ENCODE measurements at regions not wholly inside any gene's neighbourhood (a gene's known extent, or its start where the extent isn't known, plus 50 kb on each side); places are given as distances from the start of the nearest gene placed in this dataset.

DNA sequence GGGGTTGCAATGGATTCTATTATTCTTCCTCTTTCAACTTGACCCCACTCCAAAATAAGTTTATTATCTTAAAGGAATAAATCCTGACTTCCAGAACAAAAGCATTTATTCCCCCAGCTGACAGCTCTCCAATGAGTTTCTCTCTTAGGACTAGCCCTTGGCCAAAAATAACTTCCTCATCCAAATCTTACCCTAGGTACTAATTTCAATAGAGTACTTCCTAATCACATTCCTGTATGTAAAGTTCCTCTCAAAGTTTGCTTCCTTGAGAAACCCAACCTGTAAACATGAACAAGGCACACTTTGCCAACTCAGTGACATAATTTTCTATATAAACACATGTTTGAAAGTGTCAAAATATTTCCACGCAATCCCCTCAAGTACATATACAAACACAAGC is 671.2 kb upstream of the GALNTL6 start:
- Histone ChIP-seq H3K4me1 (ENCODE audit: control insufficient read depth in 2 of 3, insufficient read depth in 2 of 3, low read depth in 1 of 3, low read length in 3 of 3) (no peaks in the 10 kb centered on the region), H3K9me3 (ENCODE audit: control insufficient read depth in 2 of 3, insufficient read depth in 1 of 3, low read length in 3 of 3) (no peaks in the 10 kb centered on the region), H3K27ac (ENCODE audit: low read depth in 2 of 2, low read length in 2 of 2) (no peak overlapping the region), H3K4me3 (ENCODE audit: low read length in 3 of 3) (no peak overlapping the region), H3K9ac (ENCODE audit: low read length in 3 of 3) (no peak overlapping the region), H3K27me3 (ENCODE audit: control insufficient read depth, insufficient read depth, low read length) (no peaks in the 10 kb centered on the region), H3K36me3 (ENCODE audit: control insufficient read depth in 2 of 3, insufficient read depth in 3 of 3, low read length in 3 of 3) (no peaks in the 10 kb centered on the region)
- intact Hi-C loops (cut with DNase I), result no loop called here
- FAIRE-seq, result no peak
- peak in 1 of 5 donors; percentile 13 for DNase-seq
- TF ChIP-seq CTCF (IDR thresholded peaks at IDR 0.05; ENCODE audit: borderline replicate concordance, extremely low read depth, insufficient read depth), result no peak

GRCh38 chr4:171130256-171130801 is 682.9 kb upstream of the GALNTL6 start:
- TF ChIP-seq CTCF (IDR thresholded peaks at IDR 0.05; ENCODE audit: borderline replicate concordance, extremely low read depth, insufficient read depth), result no peak
- FAIRE-seq (no peak), DNase-seq (peak in 2 of 5 donors; percentile 53 to 65)
- no peak overlapping the region for H3K27ac ChIP-seq (ENCODE audit: low read depth in 2 of 2, low read length in 2 of 2)
- peaks cover 0 to 4% (median 0%) of the 10 kb centered on the region in 3 donors for H3K4me1 ChIP-seq (ENCODE audit: control insufficient read depth in 2 of 3, insufficient read depth in 2 of 3, low read depth in 1 of 3, low read length in 3 of 3)
- H3K9ac ChIP-seq (ENCODE audit: low read length in 3 of 3), result no peak overlapping the region
- H3K4me3 ChIP-seq (ENCODE audit: low read length in 3 of 3), result peak overlapping the region in 2 of 3 donors; percentile 22 to 28
- H3K9me3 ChIP-seq (ENCODE audit: control insufficient read depth in 2 of 3, insufficient read depth in 1 of 3, low read length in 3 of 3), result no peaks in the 10 kb centered on the region
- H3K27me3 ChIP-seq (ENCODE audit: control insufficient read depth, insufficient read depth, low read length), result no peaks in the 10 kb centered on the region
- no peaks in the 10 kb centered on the region for H3K36me3 ChIP-seq (ENCODE audit: control insufficient read depth in 2 of 3, insufficient read depth in 3 of 3, low read length in 3 of 3)
- intact Hi-C loops (cut with DNase I), result no loop called here

DNA sequence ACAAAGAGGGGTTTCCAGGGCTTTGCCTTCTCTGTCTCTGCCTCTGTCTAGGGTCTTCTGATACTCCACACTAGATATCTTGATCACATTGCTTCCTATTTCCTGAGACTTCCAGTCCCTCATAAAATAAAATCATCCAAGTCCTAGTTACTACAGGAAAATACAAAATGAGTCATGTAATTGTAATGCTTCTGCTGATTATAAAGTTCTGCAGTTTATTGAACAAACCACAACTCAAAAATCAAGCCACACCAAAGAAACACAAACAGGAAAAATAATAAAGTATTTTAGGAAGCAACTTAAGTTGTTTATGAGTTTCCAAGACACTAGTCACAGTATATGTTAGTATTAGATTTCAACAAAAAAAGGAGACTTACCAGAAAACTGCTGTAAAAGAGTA is 695.1 kb upstream of the GALNTL6 start:
- no peak overlapping the region for H3K9ac ChIP-seq (ENCODE audit: low read length in 3 of 3)
- FAIRE-seq (no peak), DNase-seq (no peak)
- no peak overlapping the region for H3K4me3 ChIP-seq (ENCODE audit: low read length in 3 of 3)
- H3K4me1 ChIP-seq (ENCODE audit: control insufficient read depth in 2 of 3, insufficient read depth in 2 of 3, low read depth in 1 of 3, low read length in 3 of 3), result no peaks in the 10 kb centered on the region
- peaks cover 0 to 4% (median 3%) of the 10 kb centered on the region in 3 donors for H3K9me3 ChIP-seq (ENCODE audit: control insufficient read depth in 2 of 3, insufficient read depth in 1 of 3, low read length in 3 of 3)
- TF ChIP-seq CTCF (IDR thresholded peaks at IDR 0.05; ENCODE audit: borderline replicate concordance, extremely low read depth, insufficient read depth), result no peak
- no peaks in the 10 kb centered on the region for H3K36me3 ChIP-seq (ENCODE audit: control insufficient read depth in 2 of 3, insufficient read depth in 3 of 3, low read length in 3 of 3)
- H3K27ac ChIP-seq (ENCODE audit: low read depth in 2 of 2, low read length in 2 of 2), result no peak overlapping the region
- intact Hi-C loops (cut with DNase I), result no loop called here
- H3K27me3 ChIP-seq (ENCODE audit: control insufficient read depth, insufficient read depth, low read length), result no peaks in the 10 kb centered on the region

DNA sequence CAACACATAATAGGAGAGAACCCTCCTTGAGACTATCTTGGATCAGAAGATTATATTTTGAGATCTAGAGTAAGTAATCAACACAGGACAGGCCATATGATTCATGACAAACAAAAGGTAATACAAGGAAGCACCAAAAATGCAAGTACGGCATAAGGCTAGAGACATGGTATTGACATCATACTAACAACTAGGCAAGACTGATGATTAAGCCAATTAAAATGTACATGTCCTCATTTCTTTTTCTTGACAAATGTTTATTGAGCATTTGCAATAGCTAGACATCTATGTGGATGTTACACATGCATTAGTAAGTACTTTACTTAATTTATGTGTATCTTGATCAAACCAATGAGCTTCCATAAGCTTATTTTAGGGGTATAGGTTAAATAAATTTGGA is 695.7 kb upstream of the GALNTL6 start:
- Histone ChIP-seq H3K9me3 (ENCODE audit: control insufficient read depth in 2 of 3, insufficient read depth in 1 of 3, low read length in 3 of 3) (peaks cover 0 to 4% (median 3%) of the 10 kb centered on the region in 3 donors), H3K4me1 (ENCODE audit: control insufficient read depth in 2 of 3, insufficient read depth in 2 of 3, low read depth in 1 of 3, low read length in 3 of 3) (no peaks in the 10 kb centered on the region), H3K27me3 (ENCODE audit: control insufficient read depth, insufficient read depth, low read length) (no peaks in the 10 kb centered on the region), H3K9ac (ENCODE audit: low read length in 3 of 3) (no peak overlapping the region), H3K4me3 (ENCODE audit: low read length in 3 of 3) (no peak overlapping the region), H3K27ac (ENCODE audit: low read depth in 2 of 2, low read length in 2 of 2) (no peak overlapping the region), H3K36me3 (ENCODE audit: control insufficient read depth in 2 of 3, insufficient read depth in 3 of 3, low read length in 3 of 3) (no peaks in the 10 kb centered on the region)
- no peak for TF ChIP-seq CTCF (IDR thresholded peaks at IDR 0.05; ENCODE audit: borderline replicate concordance, extremely low read depth, insufficient read depth)
- intact Hi-C loops (cut with DNase I), result no loop called here
- no peak for DNase-seq
- no peak for FAIRE-seq

Measured in kidney (tissue), 13 donors.